GM19193 (cell line): ENCODE measurements at regions not wholly inside any gene's neighbourhood (a gene's known extent, or its start where the extent isn't known, plus 50 kb on each side); places are given as distances from the start of the nearest gene placed in this dataset.

Source experiments
- POLR2A ChIP-seq: IDR thresholded peaks from 4 replicates; pipeline ENCODE4 v1.6.1; 2011; ENCODE audit not compliant: insufficient read depth, insufficient read length; ENCODE audit errors: extremely low read depth

DNA sequence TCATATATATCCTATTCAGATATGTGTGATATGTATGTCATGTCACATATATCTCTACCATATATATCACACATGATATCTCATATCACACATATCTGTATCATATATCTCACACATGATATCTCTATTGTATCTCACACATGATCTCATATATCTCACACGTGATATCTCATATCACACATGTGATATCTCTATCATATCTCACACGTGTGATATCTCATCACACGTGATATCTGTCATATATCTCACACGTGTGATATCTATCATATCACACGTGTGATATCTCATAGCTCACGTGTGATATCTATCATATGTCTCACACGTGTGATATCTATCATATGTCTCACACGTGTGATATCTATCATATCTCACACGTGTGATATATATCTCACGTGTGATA, 240.7 kb downstream of the MAP2K4 start:
- TF ChIP-seq POLR2A = no peak

DNA sequence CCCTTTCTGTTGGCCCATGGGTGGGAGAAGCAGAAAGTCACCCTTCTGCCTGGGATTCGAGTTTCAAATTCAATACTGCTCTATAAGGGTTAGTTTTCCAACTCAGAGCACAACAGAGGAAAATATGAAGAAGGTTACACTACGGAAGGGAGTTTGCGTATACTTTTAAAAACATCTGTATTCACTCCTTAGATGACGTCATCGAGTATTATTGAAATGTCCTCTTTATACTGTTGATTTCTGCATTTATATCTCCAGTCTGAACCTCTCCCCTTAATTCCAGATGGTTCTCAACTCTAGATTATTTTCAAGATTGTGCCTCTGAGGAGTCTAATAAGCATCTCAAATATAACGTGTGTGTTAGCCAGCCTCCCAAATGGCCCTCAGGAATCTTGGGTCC, 249.1 kb downstream of the MAP2K4 start:
- no peak for TF ChIP-seq POLR2A

DNA sequence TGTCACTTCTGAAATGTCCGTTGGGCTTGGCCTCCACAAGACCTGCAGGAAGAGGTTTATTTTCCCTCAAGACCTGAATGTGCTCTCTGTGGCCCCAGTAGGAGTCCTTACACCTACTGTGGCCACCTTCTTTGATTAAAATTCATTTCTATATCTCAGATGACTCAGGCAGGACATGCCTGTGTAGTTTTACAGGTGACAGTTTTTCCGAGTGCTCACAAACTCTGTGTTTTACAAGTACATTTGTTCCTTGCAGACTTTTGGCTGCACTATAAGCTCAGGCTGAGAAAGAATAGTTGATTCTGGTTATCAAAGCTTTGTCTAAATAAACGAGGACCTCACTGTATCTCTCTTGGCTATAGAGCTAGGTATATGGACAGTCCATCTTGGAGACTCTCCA, 257.1 kb downstream of the MAP2K4 start:
- no peak for TF ChIP-seq POLR2A

DNA sequence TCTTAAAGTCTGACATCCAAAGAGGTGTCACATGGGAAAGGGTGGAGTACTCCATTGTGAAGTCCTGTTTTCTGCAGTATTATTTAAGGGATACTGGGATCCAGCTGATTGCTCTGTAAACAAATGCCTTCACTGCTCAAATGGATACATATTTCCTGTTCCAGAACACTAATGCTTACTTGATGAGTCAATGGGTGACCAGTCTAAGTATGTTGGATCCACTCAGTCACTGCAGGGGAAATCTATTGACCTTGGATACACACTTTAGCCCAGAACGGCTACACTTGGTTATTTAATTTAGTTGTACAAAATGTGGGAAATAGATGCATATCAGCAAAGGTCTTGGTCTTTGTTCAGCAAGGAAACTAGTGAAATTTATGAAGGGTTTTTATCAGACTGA, 261.4 kb downstream of the MAP2K4 start:
- TF ChIP-seq POLR2A = no peak

DNA sequence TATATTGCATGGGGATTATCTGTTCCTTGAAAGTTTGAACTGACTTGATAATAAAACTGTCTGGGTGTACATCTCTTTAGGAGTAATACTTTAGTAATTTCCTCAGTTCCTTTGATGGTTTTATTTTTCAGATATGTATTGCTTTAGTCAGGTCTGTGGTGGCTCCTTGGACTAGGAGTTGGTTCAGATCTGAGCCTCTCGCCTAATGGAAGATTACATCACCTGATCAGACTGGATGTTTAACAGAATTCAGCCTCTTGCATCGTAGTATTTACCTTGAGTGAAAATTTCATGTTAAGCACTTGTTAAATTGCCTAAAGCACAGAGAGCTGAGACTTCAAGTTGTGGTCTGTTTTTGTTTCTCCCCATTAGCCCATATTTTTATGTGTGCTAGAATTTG, 267.3 kb downstream of the MAP2K4 start:
- TF ChIP-seq POLR2A = no peak

DNA sequence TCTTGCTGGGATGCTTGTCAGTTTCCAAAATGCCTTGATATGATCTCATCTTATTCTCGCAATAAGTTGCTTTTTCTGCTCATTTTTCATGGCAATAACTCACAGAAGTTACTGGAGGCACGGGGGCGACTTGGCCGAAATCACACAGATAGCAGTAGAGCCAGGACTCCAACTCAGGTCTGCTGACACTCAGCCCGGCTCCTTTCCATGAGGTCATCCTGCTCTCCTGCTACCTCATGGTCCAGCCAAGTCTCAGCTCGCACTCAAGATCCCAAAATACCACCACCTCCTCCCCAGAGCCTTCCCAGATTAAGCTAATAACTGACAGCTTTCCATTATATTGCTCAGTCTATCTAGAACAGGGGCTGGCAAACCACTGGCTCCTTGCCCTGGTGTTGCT, 269.5 kb downstream of the MAP2K4 start:
- no peak for TF ChIP-seq POLR2A

DNA sequence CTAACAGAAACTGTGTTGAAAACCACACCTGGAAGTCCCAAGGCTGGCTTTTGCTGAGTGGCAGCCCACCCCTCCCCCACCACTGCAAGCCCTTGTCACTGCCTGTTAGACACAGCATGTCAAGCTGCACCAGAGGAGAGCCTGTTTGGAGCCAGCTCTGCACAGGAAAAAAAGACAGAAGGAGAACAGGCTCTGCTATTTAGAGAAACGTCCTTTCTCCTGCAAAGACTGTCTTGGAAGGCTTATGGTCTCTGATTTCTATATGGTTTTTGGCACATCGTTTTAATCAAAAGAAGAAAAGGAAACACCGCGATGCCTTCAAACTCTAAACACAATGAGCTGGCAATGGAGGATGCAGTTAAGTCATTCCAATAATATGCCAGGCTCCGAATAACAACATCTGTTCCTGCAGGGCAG, 275.5 kb downstream of the MAP2K4 start:
- TF ChIP-seq POLR2A = no peak

DNA sequence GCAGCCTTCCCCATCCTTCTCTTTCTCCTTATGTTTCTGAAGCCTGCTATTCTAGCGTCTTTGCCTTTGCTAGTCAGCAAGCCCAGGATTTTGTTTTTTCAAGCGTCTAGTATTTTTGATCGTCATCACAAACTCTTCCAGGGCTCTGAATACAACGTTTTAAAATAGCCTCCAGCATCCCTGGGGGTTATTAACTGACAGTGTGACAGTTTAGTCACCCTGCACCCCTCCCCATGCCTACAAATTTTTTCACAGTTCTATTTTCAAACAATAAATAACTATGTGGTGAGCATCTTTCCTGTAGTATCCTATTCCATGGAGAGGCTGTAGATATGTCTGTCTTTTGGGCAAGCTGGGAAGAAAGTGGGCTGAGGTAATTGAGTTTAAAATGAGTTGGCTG, 280.9 kb downstream of the MAP2K4 start:
- TF ChIP-seq POLR2A = no peak

DNA sequence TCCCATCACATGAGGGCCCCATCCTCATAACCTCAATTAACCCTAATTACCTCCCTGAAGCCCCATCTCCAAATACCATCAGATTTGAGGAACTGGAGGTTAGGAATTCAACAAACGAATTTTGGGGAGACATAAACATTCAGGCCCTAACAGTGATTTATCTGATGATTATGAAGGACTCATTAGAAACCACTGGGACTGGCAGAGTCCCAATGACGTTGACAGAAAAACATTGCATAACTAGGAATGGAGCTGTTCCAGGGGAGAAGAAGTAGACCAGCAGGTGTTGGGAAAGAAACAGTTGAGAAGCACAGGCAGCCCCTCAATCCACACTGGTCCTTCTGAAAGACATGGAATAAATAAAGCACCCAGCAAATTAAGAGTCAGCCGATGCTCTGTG, 282.0 kb downstream of the MAP2K4 start:
- TF ChIP-seq POLR2A = no peak

DNA sequence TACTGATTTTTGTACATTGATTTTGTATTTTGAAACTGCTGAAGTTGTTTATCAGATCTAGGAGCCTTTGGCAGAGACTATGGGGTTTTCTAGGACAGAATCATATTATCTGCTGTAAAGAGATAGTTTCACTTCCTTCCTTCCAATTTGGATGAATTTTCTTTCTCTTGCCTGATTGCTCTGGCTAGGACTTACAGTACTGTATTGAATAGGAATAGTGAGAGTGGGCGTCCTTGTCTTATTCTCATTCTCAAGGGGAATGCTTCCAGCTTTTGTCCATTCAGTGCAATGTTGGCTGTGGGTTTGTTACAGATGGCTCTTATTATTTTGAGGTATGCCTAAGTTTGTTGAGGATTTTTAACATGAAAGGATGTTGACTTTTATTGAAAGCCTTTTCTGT, 290.1 kb downstream of the MAP2K4 start:
- TF ChIP-seq POLR2A = no peak

DNA sequence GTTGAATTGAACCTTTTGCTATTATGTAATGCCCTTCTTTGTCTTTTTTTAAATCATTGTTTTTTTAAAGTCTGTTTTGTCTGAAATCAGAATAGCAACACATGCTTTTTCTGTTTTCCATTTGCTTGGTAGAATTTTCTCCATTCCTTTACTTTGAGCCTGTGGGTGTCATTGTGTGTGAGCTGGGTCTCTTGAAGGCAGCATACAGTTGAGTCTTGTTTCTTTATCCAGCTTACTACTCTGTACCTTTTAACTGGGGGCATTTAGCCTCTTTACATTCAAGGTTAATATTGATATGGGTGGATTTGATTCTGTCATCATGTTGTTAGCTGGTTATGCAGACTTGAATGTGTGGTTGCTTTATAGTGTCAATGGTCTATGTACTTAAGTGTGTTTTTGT, 292.0 kb downstream of the MAP2K4 start:
- no peak for TF ChIP-seq POLR2A

DNA sequence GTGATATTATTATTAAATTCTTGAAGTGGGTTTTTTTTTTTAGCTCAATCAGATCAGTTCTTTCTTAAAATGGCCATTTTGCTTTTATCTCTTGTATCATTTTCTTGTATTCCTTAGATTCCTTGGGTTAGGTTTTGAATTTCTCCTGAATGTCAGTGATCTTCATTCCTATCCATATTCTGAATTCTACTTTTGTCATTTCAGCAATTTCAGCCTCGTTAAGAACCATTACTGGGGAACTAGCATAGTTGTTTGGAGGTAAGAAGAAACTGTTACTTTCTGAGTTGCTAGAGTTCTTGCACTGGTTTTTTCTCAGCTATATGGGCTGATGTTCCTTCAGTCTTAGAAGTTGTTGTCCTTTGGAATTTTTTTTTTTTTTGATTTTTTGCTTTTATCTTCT, 293.1 kb downstream of the MAP2K4 start:
- no peak for TF ChIP-seq POLR2A

DNA sequence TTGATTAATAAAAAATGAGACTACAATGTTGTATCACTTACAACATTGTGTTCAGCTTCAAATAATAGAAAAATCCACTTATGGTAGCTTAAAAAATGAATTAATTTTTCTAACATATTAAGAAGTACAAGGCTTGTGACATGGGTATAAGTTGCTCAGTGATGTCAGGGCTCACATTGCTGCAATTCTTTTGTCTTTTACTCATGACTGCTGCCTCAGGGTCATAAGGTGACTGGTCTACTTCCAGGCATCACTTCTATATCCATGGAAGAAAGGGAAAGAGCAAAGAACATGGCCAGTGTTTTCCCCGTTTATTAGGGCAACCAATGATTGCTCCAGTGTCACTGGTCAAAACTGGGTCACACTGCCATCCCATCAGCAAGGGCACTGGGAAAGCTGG, 295.3 kb downstream of the MAP2K4 start:
- no peak for TF ChIP-seq POLR2A

DNA sequence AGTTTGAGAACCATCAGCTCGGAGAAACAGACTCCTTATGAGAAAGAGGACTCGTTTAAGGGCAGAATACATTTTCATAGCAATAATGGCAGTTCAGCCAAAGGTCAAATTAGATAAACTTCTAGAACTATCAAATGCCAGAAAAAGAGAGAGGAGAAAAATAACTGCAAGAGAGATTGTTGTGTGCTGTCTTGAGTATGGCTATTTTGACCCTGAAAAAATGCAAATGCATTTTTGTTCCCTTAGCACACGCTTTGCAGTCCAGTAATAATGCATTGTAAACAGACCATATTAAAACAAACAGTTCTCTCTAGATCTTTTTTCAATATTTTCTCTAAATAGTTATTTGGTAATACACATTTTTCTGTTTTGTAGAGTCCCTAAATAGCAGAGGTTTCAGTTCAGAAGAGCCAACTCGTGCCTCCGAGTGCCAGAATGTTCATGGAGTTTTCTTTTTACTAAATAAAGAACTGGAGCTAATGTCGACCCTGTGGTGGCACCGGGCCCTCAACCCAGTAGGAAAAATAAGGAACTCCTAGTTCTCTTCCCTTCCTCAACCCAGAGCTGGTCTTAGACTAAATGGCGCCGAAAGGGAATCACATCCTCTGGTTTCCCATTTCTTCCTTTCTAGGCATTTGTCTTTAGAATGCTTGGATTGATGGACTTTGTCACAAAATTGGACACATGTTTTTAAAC, 298.0 kb downstream of the MAP2K4 start:
- TF ChIP-seq POLR2A = no peak

DNA sequence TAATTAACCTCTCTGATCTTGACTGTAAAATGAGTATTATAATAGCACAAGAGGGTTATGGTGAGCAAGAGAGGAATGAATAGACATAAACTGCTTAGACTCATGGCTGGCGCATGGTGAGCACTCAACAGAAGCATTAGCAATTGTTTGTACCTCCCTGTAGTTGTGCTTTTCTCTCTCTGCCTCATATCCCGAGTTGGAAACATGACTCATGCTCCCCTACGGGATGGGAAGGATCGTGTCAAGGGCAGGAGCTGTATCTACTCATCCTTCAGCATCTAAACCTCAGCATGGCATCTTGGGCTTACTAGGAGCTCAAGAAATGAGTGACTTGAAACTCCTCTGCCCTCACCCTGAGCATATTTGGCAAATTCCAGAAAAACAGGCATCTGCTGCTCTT, 299.6 kb downstream of the MAP2K4 start:
- no peak for TF ChIP-seq POLR2A

DNA sequence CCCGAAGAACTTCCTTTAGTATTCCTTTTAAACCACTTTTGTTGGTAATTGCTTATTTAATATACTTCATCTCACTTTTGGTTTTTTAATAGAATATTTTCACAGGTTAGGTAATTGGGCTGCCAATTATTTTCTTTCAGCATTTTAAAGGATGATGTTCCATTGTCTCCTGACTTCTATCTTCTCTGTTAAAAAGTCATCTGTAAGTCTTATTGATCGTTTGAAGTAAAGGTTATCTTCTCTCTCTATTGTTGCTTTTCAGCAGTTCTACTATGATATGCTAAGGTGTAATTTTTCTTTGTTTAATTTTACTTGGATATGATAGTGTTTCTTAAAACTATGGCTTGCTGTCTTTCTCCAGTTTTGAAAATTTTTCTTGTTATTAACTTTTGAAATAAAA, 307.5 kb downstream of the MAP2K4 start:
- no peak for TF ChIP-seq POLR2A

DNA sequence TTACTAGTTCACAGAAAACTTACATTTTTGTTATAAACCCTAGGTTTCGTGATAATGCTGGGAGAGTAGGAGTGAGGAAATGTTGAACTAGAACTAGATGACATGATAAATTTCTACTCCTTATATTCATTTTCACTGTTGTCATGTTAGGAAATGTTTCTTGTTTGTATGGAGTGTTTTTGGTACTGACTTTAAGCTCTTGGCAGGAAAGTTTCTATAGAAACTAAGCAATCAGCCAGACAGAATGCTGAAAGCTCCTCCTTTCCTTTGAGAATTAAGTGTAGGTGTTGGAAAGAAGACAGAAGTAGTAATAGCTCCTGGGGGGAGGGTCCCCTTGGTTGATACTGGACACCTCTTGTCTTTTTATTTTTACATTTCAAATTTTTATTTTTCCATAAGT, 309.8 kb downstream of the MAP2K4 start:
- no peak for TF ChIP-seq POLR2A
